22Rv1 (cell line): ENCODE measurements at regions not wholly inside any gene's neighbourhood (a gene's known extent, or its start where the extent isn't known, plus 50 kb on each side); places are given as distances from the start of the nearest gene placed in this dataset.

Experiments
- CTCF ChIP-seq: fragments of 450-650 bp; IDR thresholded peaks from 2 replicates; pipeline ENCODE4 v1.5.1; 2017; ENCODE audit warnings: mild to moderate bottlenecking
- ZFX ChIP-seq: fragments of 450-650 bp; IDR thresholded peaks from 2 replicates; pipeline ENCODE4 v1.6.1; 2017; ENCODE audit warnings: antibody characterized with exemption, borderline replicate concordance

- TF ChIP-seq CTCF (no peak), ZFX (no peak)
These were observed 112.5 kb downstream of the SUCNR1 start for GRCh38 chr3:151985787-151986430.
